ENCODE measurements at regions not wholly inside any gene's neighbourhood (a gene's known extent, or its start where the extent isn't known, plus 50 kb on each side); places are given as distances from the start of the nearest gene placed in this dataset.
A peak's percentile ranks its signal among the peaks of the same experiment; 100 is the strongest.

GRCh38 chr13:40388617-40389016, 277.8 kb downstream of the FOXO1 start:
- H3K27me3 ChIP-seq (ENCODE audit: control insufficient read depth in 1 of 2, insufficient read depth in 2 of 2, low read length in 2 of 2), result no peaks in the 10 kb centered on the region
- H3K9ac ChIP-seq (ENCODE audit: low read length), result no peak overlapping the region
- H3K27ac ChIP-seq (ENCODE audit: low read depth, low read length), result no peak overlapping the region
- no peaks in the 10 kb centered on the region for H3K9me3 ChIP-seq (ENCODE audit: low read length)
- peaks cover 10% of the 10 kb centered on the region for H3K4me1 ChIP-seq (ENCODE audit: insufficient read depth, low read length)
- H3K4me3 ChIP-seq (ENCODE audit: low read depth in 1 of 2, low read length in 2 of 2), result no peak overlapping the region
- no peaks in the 10 kb centered on the region for H3K36me3 ChIP-seq (ENCODE audit: insufficient read depth, low read length)

- Histone ChIP-seq H3K27ac (ENCODE audit: low read depth, low read length) (no peak overlapping the region), H3K4me3 (ENCODE audit: low read depth in 1 of 2, low read length in 2 of 2) (no peak overlapping the region), H3K9me3 (ENCODE audit: low read length) (no peaks in the 10 kb centered on the region), H3K9ac (ENCODE audit: low read length) (no peak overlapping the region), H3K27me3 (ENCODE audit: control insufficient read depth in 1 of 2, insufficient read depth in 2 of 2, low read length in 2 of 2) (no peaks in the 10 kb centered on the region), H3K36me3 (ENCODE audit: insufficient read depth, low read length) (no peaks in the 10 kb centered on the region), H3K4me1 (ENCODE audit: insufficient read depth, low read length) (peaks cover 10% of the 10 kb centered on the region)
Measured at GRCh38 chr13:40389081-40389641, 277.3 kb downstream of the FOXO1 start.

GRCh38 chr13:40390401-40390916, 276.0 kb downstream of the FOXO1 start:
- H3K4me1 ChIP-seq (ENCODE audit: insufficient read depth, low read length), result peaks cover 10% of the 10 kb centered on the region
- H3K4me3 ChIP-seq (ENCODE audit: low read depth in 1 of 2, low read length in 2 of 2), result no peak overlapping the region
- H3K9me3 ChIP-seq (ENCODE audit: low read length), result no peaks in the 10 kb centered on the region
- no peaks in the 10 kb centered on the region for H3K36me3 ChIP-seq (ENCODE audit: insufficient read depth, low read length)
- no peak overlapping the region for H3K9ac ChIP-seq (ENCODE audit: low read length)
- no peaks in the 10 kb centered on the region for H3K27me3 ChIP-seq (ENCODE audit: control insufficient read depth in 1 of 2, insufficient read depth in 2 of 2, low read length in 2 of 2)
- H3K27ac ChIP-seq (ENCODE audit: low read depth, low read length), result no peak overlapping the region

GRCh38 chr13:40391788-40392187, 274.7 kb downstream of the FOXO1 start:
- H3K9ac ChIP-seq (ENCODE audit: low read length), result no peak overlapping the region
- H3K9me3 ChIP-seq (ENCODE audit: low read length), result no peaks in the 10 kb centered on the region
- peaks cover 10% of the 10 kb centered on the region for H3K4me1 ChIP-seq (ENCODE audit: insufficient read depth, low read length)
- H3K27ac ChIP-seq (ENCODE audit: low read depth, low read length), result no peak overlapping the region
- no peaks in the 10 kb centered on the region for H3K27me3 ChIP-seq (ENCODE audit: control insufficient read depth in 1 of 2, insufficient read depth in 2 of 2, low read length in 2 of 2)
- no peaks in the 10 kb centered on the region for H3K36me3 ChIP-seq (ENCODE audit: insufficient read depth, low read length)
- H3K4me3 ChIP-seq (ENCODE audit: low read depth in 1 of 2, low read length in 2 of 2), result peak overlapping the region in 1 of 2 donors; percentile 16

GRCh38 chr13:40394304-40394985, 272.0 kb downstream of the FOXO1 start:
- Histone ChIP-seq H3K4me3 (ENCODE audit: low read depth in 1 of 2, low read length in 2 of 2) (no peak overlapping the region), H3K4me1 (ENCODE audit: insufficient read depth, low read length) (peaks cover 10% of the 10 kb centered on the region), H3K36me3 (ENCODE audit: insufficient read depth, low read length) (no peaks in the 10 kb centered on the region), H3K27ac (ENCODE audit: low read depth, low read length) (no peak overlapping the region), H3K9ac (ENCODE audit: low read length) (no peak overlapping the region), H3K27me3 (ENCODE audit: control insufficient read depth in 1 of 2, insufficient read depth in 2 of 2, low read length in 2 of 2) (no peaks in the 10 kb centered on the region), H3K9me3 (ENCODE audit: low read length) (no peaks in the 10 kb centered on the region)

- H3K27ac ChIP-seq (ENCODE audit: low read depth, low read length), result no peak overlapping the region
- no peaks in the 10 kb centered on the region for H3K36me3 ChIP-seq (ENCODE audit: insufficient read depth, low read length)
- no peak overlapping the region for H3K9ac ChIP-seq (ENCODE audit: low read length)
- no peaks in the 10 kb centered on the region for H3K27me3 ChIP-seq (ENCODE audit: control insufficient read depth in 1 of 2, insufficient read depth in 2 of 2, low read length in 2 of 2)
- H3K9me3 ChIP-seq (ENCODE audit: low read length), result no peaks in the 10 kb centered on the region
- no peak overlapping the region for H3K4me3 ChIP-seq (ENCODE audit: low read depth in 1 of 2, low read length in 2 of 2)
- H3K4me1 ChIP-seq (ENCODE audit: insufficient read depth, low read length), result peaks cover 20% of the 10 kb centered on the region
Measured at GRCh38 chr13:40398065-40398464, 268.4 kb downstream of the FOXO1 start.

GRCh38 chr13:40399756-40400155, 266.7 kb downstream of the FOXO1 start:
- Histone ChIP-seq H3K9ac (ENCODE audit: low read length) (no peak overlapping the region), H3K4me1 (ENCODE audit: insufficient read depth, low read length) (peaks cover 26% of the 10 kb centered on the region), H3K27ac (ENCODE audit: low read depth, low read length) (no peak overlapping the region), H3K9me3 (ENCODE audit: low read length) (no peaks in the 10 kb centered on the region), H3K27me3 (ENCODE audit: control insufficient read depth in 1 of 2, insufficient read depth in 2 of 2, low read length in 2 of 2) (no peaks in the 10 kb centered on the region), H3K4me3 (ENCODE audit: low read depth in 1 of 2, low read length in 2 of 2) (no peak overlapping the region), H3K36me3 (ENCODE audit: insufficient read depth, low read length) (no peaks in the 10 kb centered on the region)

GRCh38 chr13:40401911-40402776, 264.3 kb downstream of the FOXO1 start:
- Histone ChIP-seq H3K36me3 (ENCODE audit: insufficient read depth, low read length) (no peaks in the 10 kb centered on the region), H3K27me3 (ENCODE audit: control insufficient read depth in 1 of 2, insufficient read depth in 2 of 2, low read length in 2 of 2) (no peaks in the 10 kb centered on the region), H3K4me1 (ENCODE audit: insufficient read depth, low read length) (peaks cover 37% of the 10 kb centered on the region), H3K9me3 (ENCODE audit: low read length) (no peaks in the 10 kb centered on the region), H3K4me3 (ENCODE audit: low read depth in 1 of 2, low read length in 2 of 2) (peak overlapping the region in 1 of 2 donors; percentile 44), H3K27ac (ENCODE audit: low read depth, low read length) (peak overlapping the region; percentile 79), H3K9ac (ENCODE audit: low read length) (no peak overlapping the region)

GRCh38 chr13:40402931-40403431, 263.5 kb downstream of the FOXO1 start:
- Histone ChIP-seq H3K4me3 (ENCODE audit: low read depth in 1 of 2, low read length in 2 of 2) (no peak overlapping the region), H3K27me3 (ENCODE audit: control insufficient read depth in 1 of 2, insufficient read depth in 2 of 2, low read length in 2 of 2) (no peaks in the 10 kb centered on the region), H3K9ac (ENCODE audit: low read length) (peak overlapping the region; percentile 3), H3K27ac (ENCODE audit: low read depth, low read length) (peak overlapping the region; percentile 63), H3K9me3 (ENCODE audit: low read length) (no peaks in the 10 kb centered on the region), H3K36me3 (ENCODE audit: insufficient read depth, low read length) (no peaks in the 10 kb centered on the region), H3K4me1 (ENCODE audit: insufficient read depth, low read length) (peaks cover 40% of the 10 kb centered on the region)

- H3K4me1 ChIP-seq (ENCODE audit: insufficient read depth, low read length), result peaks cover 40% of the 10 kb centered on the region
- H3K27ac ChIP-seq (ENCODE audit: low read depth, low read length), result no peak overlapping the region
- H3K4me3 ChIP-seq (ENCODE audit: low read depth in 1 of 2, low read length in 2 of 2), result no peak overlapping the region
- H3K36me3 ChIP-seq (ENCODE audit: insufficient read depth, low read length), result no peaks in the 10 kb centered on the region
- H3K9me3 ChIP-seq (ENCODE audit: low read length), result no peaks in the 10 kb centered on the region
- H3K27me3 ChIP-seq (ENCODE audit: control insufficient read depth in 1 of 2, insufficient read depth in 2 of 2, low read length in 2 of 2), result no peaks in the 10 kb centered on the region
- H3K9ac ChIP-seq (ENCODE audit: low read length), result no peak overlapping the region
Measured at GRCh38 chr13:40403509-40404241, 262.8 kb downstream of the FOXO1 start.

- Histone ChIP-seq H3K4me3 (ENCODE audit: low read depth in 1 of 2, low read length in 2 of 2) (no peak overlapping the region), H3K9me3 (ENCODE audit: low read length) (no peaks in the 10 kb centered on the region), H3K27ac (ENCODE audit: low read depth, low read length) (no peak overlapping the region), H3K9ac (ENCODE audit: low read length) (no peak overlapping the region), H3K4me1 (ENCODE audit: insufficient read depth, low read length) (peaks cover 40% of the 10 kb centered on the region), H3K36me3 (ENCODE audit: insufficient read depth, low read length) (no peaks in the 10 kb centered on the region), H3K27me3 (ENCODE audit: control insufficient read depth in 1 of 2, insufficient read depth in 2 of 2, low read length in 2 of 2) (no peaks in the 10 kb centered on the region)
Measured at GRCh38 chr13:40404407-40404806, 262.0 kb downstream of the FOXO1 start.

Measured in muscle layer of colon (tissue), 2 donors.